ENCODE measurements at regions not wholly inside any gene's neighbourhood (a gene's known extent, or its start where the extent isn't known, plus 50 kb on each side); places are given as distances from the start of the nearest gene placed in this dataset.

GRCh38 chr11:116690611-116691010 is 82.2 kb downstream of the BUD13 start:
- TF ChIP-seq CTCF (conservative IDR thresholded peaks at IDR 0.05; ENCODE audit: low read depth in 2 of 2) (no peak), POLR2AphosphoS5 (IDR thresholded peaks at IDR 0.05; ENCODE audit: low read depth) (no peak), REST (IDR thresholded peaks at IDR 0.05; ENCODE audit: unreplicated experiment) (no peak)
